Activated CD4-positive, alpha-beta memory T cell treated with anti-CD3 and anti-CD28 coated beads, Interleukin-2, amount 10 ng/mL, durations not matched to agents 7 days and 5 days (primary cell): ENCODE measurements at regions not wholly inside any gene's neighbourhood (a gene's known extent, or its start where the extent isn't known, plus 50 kb on each side); places are given as distances from the start of the nearest gene placed in this dataset.
A peak's percentile ranks its signal among the peaks of the same experiment; 100 is the strongest.

Experiments used
- CTCF ChIA-PET: fragments of 350-600 bp; sonication (Branson Sonifier 250); formaldehyde crosslinking; loops from one replicate; lab custom pipeline; 2021; ENCODE audit warnings: antibody characterized with exemption, inconsistent platforms; lab: Charles Lee
- POLR2A ChIA-PET: fragments of 350-600 bp; sonication (Branson Sonifier 250); formaldehyde crosslinking; loops from one replicate; lab custom pipeline; 2021; ENCODE audit warnings: antibody characterized with exemption; lab: Charles Lee
- DNase-seq: peaks from one replicate; pipeline ENCODE4 v3.0.0-alpha.2; 2020
- H3K27ac Mint-ChIP-seq: one replicate; pipeline ENCODE4 v1.8.0; 2021; ENCODE audit warnings: mild to moderate bottlenecking, mixed read lengths
- H3K27me3 Mint-ChIP-seq: one replicate; pipeline ENCODE4 v1.8.0; 2021; ENCODE audit warnings: mixed read lengths
- H3K36me3 Mint-ChIP-seq: one replicate; pipeline ENCODE4 v1.8.0; 2021; ENCODE audit warnings: low read depth, mixed read lengths
- H3K4me1 Mint-ChIP-seq: one replicate; pipeline ENCODE4 v1.8.0; 2021; ENCODE audit warnings: mixed read lengths
- H3K4me3 Mint-ChIP-seq: one replicate; pipeline ENCODE4 v1.8.0; 2021; ENCODE audit warnings: mild to moderate bottlenecking, mixed read lengths
- H3K9me3 Mint-ChIP-seq: one replicate; pipeline ENCODE4 v1.8.0; 2021; ENCODE audit warnings: mixed read lengths

DNA sequence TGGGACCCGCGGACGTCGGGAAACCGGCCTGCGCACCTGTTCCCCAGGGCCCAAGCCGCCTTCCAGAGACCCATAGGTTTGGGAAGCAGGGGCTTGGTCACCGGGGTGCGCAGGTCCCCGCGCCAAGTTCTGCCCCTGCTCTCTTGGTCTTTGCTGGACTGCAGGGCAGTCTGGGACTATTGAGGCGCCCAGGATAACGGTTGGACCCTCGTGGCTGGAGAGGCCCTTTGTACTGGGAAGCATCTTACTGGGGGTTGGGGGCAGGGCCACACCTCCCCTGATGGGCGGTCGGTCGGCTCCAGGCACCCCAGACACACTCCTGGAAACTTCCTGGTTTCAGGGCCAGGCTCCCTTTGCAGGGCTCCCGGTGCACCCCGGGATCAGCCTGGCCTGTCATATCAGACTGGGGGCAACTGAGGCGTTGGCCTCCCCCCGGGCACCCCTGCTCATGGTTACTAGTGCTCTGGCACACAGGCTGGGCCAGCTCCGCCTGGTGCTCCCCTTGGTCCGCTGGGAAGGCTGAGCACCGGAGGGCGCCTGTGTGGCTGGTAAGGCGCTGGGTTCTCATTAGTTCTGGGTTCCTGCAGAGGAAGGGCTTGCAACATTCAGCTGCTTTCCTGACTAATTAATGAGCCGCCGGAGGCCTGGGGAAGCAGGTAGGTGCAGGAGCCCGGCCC lies 1250.5 kb downstream of the BRD1 start:
- no peak for DNase-seq
- CTCF ChIA-PET, result no interaction called here
- POLR2A ChIA-PET, result no interaction called here

GRCh38 chr22:48576333-48577013 lies 1251.2 kb downstream of the BRD1 start:
- Mint-ChIP-seq H3K27me3 (peaks cover 20% of the 10 kb centered on the region), H3K9me3 (peaks cover 7% of the 10 kb centered on the region), H3K4me3 (no peak overlapping the region), H3K27ac (no peak overlapping the region), H3K36me3 (peaks cover 3% of the 10 kb centered on the region), H3K4me1 (peaks cover 2% of the 10 kb centered on the region)
- CTCF ChIA-PET, result no interaction called here
- DNase-seq, result no peak
- POLR2A ChIA-PET, result no interaction called here

More for the DNA sequence above, 1250.5 kb downstream of the BRD1 start:
- H3K27ac Mint-ChIP-seq, result no peak overlapping the region
- peaks cover 2% of the 10 kb centered on the region for H3K4me1 Mint-ChIP-seq
- peaks cover 2% of the 10 kb centered on the region for H3K9me3 Mint-ChIP-seq
- no peaks in the 10 kb centered on the region for H3K36me3 Mint-ChIP-seq
- peaks cover 20% of the 10 kb centered on the region for H3K27me3 Mint-ChIP-seq
- H3K4me3 Mint-ChIP-seq, result no peak overlapping the region

DNA sequence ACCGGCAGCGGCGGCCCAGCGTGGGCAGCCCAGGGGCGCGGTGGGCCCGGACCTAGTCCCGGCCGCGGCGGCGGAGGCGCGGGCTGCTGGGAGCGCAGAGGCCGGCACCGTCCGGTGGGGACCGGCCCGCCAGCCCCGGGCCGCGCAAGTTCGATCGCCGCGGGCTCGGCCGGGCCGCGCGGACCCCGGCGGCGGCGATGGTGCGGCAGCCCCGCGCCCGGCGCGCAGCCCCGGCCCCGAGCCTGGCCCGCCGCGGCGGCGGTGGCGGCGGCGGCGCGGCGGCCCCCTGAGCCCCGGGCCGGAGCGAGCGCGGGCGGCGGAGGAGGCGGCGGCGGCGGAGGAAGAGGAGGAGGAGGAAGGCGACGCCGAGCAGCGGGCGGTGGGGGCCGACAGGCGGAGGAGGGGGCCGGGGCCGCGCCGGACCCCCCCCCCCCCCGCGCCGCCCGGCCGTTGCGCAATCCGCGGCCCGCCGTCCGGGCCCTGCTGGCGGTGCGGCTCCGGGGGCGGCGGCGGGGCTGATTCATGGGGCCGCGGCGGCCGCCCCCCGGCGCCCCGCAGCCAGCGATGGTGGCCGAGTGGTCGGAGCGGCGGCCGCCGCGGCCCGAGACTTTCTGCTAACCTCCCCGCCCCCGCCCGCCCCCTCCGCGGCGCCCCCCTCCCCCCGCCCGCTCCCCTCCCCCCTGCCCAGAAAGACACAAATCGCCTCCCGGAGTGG lies 1251.9 kb downstream of the BRD1 start:
- no peak for DNase-seq
- Mint-ChIP-seq H3K4me1 (peaks cover 2% of the 10 kb centered on the region), H3K36me3 (peaks cover 3% of the 10 kb centered on the region), H3K27me3 (peaks cover 20% of the 10 kb centered on the region), H3K4me3 (no peak overlapping the region), H3K9me3 (peaks cover 11% of the 10 kb centered on the region), H3K27ac (no peak overlapping the region)
- CTCF ChIA-PET, result no interaction called here
- POLR2A ChIA-PET, result no interaction called here

DNA sequence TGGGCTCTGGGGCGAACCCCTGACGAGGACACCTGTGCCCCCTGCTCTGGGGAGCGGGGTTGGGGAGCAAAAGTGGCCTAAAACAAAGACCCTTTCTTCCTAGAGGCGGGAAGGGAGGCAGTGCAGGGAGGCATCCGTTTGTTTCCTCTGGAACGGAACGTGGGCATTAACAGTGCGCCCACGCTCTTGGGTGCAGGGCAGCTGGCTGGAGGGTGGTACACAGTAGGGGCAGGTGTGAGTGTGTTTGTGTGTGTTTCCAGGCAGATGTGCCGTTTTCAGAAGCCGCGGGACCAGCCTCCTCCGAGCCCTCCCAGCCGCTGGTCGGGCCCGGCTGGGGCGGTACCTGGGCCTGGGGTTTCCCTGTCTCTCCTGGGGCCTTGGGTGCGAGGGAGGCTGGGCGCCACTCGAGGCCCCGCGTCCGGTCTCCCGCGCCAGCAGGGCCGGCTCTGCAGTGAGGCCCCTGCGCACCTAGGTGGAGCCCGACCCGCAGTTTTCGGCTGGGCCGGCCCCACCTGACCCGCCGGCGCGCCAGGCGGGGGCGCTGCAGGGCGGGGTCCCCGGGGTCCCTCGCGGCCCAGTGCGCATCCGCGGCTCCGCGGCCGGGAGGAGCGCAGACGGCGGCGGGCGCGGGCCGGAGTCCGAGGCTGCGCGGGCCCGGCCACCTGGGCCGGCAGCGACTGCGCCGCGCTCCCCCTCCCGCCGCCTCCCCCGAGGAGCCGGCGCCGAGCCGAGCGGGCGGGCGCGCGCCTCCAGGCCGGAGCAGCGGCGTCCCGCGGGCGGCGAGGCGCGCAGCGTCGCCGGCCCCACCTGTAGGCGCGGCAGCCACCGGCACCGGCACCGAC lies 1252.7 kb downstream of the BRD1 start:
- CTCF ChIA-PET, result no interaction called here
- Mint-ChIP-seq H3K9me3 (peaks cover 19% of the 10 kb centered on the region), H3K36me3 (peaks cover 3% of the 10 kb centered on the region), H3K27me3 (peaks cover 20% of the 10 kb centered on the region), H3K4me3 (no peak overlapping the region), H3K4me1 (peaks cover 2% of the 10 kb centered on the region), H3K27ac (peak overlapping the region; percentile 60)
- no peak for DNase-seq
- POLR2A ChIA-PET, result no interaction called here

DNA sequence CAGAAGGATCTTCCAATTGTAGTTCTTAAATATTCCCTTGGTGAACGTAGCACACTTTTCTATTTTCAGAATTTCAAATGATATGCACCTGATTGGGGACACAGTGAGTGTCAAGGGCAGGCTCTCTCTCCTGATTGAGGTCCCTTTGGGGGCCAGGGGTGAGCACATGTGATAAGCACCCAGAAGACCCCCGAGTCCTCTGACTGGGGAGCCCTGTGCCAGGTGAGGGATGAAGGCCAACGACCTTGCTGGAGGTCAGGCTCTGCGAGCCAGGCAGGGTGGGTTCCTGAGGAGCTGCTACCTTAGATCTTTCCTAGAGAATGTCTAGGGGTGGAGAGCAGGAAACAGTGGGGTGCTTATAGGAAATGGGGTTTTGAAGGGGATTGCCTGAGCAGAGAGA lies 1253.9 kb downstream of the BRD1 start:
- Mint-ChIP-seq H3K36me3 (peaks cover 3% of the 10 kb centered on the region), H3K4me1 (peaks cover 2% of the 10 kb centered on the region)

DNA sequence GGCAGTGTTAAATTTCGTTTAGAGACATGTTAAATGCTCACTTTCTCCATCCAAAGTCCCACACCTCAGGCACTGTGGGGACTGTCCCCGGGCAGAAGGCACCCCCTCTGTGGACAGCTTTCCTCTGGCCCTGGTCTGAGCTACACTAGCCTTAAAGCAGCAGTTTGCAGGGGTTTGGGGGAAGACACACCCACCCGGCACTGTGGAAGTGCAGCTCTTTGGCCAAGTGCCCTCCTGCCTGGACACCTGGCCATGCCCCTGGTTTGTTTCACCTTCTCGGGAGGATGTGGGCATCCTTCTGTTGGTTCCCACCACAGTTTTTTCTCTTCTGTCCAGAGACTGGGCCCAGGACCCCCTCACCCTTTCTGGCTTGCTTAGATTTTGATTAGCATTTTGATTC lies 1254.7 kb downstream of the BRD1 start:
- Mint-ChIP-seq H3K9me3 (peaks cover 21% of the 10 kb centered on the region), H3K27me3 (peaks cover 20% of the 10 kb centered on the region), H3K36me3 (peaks cover 3% of the 10 kb centered on the region), H3K4me3 (no peak overlapping the region), H3K27ac (no peak overlapping the region), H3K4me1 (peaks cover 2% of the 10 kb centered on the region)
- CTCF ChIA-PET, result no interaction called here
- no peak for DNase-seq
- POLR2A ChIA-PET, result no interaction called here

More for the DNA sequence above, 1253.9 kb downstream of the BRD1 start:
- ChIA-PET POLR2A (no interaction called here), CTCF (no interaction called here)
- H3K9me3 Mint-ChIP-seq, result peaks cover 21% of the 10 kb centered on the region
- peaks cover 20% of the 10 kb centered on the region for H3K27me3 Mint-ChIP-seq
- no peak for DNase-seq
- no peak overlapping the region for H3K27ac Mint-ChIP-seq
- H3K4me3 Mint-ChIP-seq, result no peak overlapping the region

- Mint-ChIP-seq H3K4me3 (no peak overlapping the region), H3K9me3 (peaks cover 21% of the 10 kb centered on the region), H3K4me1 (peaks cover 8% of the 10 kb centered on the region), H3K27me3 (peaks cover 19% of the 10 kb centered on the region), H3K36me3 (peaks cover 3% of the 10 kb centered on the region), H3K27ac (no peak overlapping the region)
- POLR2A ChIA-PET, result no interaction called here
- CTCF ChIA-PET, result no interaction called here
- DNase-seq, result no peak
These were observed 1256.8 kb downstream of the BRD1 start for GRCh38 chr22:48570912-48571311.

DNA sequence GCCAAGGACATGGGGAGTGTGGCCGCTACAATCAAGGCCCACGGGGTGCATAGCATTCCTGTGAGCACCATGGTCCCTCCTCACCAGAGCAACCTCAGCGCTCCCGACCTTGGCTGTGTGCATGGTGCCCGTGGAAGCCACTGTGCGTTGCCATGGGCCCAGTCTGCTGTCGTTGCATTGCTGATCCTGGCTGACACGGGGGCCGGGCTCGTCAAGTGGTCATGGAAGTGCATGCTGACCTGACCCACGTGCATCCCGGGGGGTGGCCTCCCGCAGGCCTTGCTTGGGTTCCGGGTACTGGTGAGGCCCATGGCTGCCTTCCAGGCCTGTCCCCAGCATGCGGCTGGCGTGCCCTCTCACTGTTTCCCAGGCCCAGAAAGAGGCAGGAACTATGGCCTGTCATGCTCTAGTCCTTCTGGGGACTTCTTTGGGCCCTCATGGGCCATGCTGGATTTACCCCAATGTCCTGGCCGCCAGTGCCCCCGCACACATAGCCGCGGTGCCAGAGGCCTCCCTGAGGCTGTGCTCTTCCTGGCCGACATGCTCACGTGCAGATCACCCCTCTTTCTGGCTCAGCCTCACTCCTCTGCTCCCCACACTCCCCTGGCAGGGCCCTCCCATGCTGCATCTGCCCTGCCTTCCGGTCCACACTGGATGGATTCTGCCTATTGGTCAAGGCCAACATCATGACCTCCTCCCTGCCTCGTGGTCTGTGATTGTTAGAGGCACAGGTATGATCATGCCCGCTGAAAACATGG lies 1258.0 kb downstream of the BRD1 start:
- Mint-ChIP-seq H3K4me3 (no peak overlapping the region), H3K9me3 (peaks cover 21% of the 10 kb centered on the region), H3K27me3 (peaks cover 17% of the 10 kb centered on the region), H3K36me3 (peaks cover 3% of the 10 kb centered on the region), H3K4me1 (peaks cover 6% of the 10 kb centered on the region), H3K27ac (no peak overlapping the region)
- ChIA-PET POLR2A (no interaction called here), CTCF (no interaction called here)
- DNase-seq, result no peak

GRCh38 chr22:48568736-48569330 lies 1258.8 kb downstream of the BRD1 start:
- Mint-ChIP-seq H3K36me3 (peaks cover 3% of the 10 kb centered on the region), H3K9me3 (peaks cover 21% of the 10 kb centered on the region), H3K4me1 (peaks cover 6% of the 10 kb centered on the region), H3K27me3 (peaks cover 9% of the 10 kb centered on the region), H3K4me3 (no peak overlapping the region), H3K27ac (no peak overlapping the region)
- no peak for DNase-seq
- ChIA-PET CTCF (no interaction called here), POLR2A (no interaction called here)

GRCh38 chr22:48567213-48567975 lies 1260.3 kb downstream of the BRD1 start:
- Mint-ChIP-seq H3K4me3 (no peak overlapping the region), H3K9me3 (peaks cover 19% of the 10 kb centered on the region), H3K27ac (no peak overlapping the region), H3K27me3 (peaks cover 6% of the 10 kb centered on the region), H3K36me3 (peaks cover 3% of the 10 kb centered on the region), H3K4me1 (peaks cover 6% of the 10 kb centered on the region)
- no peak for DNase-seq
- POLR2A ChIA-PET, result no interaction called here
- CTCF ChIA-PET, result no interaction called here

DNA sequence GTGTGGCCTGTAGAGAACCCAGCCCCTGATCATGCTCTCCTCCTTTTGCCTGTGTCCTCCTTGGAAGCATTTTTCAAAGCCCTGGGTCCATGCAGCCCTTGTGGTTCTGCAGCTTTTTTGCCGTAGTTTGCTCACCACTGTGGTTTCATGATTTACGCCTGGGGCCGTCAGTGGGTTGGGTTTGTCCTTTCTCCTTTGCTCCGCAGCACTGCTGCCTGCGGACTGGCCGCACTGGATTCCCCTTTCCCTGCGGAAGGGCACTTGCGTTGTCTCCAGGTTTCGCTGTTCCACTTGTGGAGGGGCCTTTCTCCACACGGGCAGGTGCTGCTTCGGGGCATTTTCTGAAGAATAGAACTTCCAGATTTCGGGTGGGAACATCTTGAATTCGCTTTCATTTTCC lies 1260.9 kb downstream of the BRD1 start:
- no peak overlapping the region for H3K4me3 Mint-ChIP-seq
- no peak overlapping the region for H3K27ac Mint-ChIP-seq
- peaks cover 6% of the 10 kb centered on the region for H3K4me1 Mint-ChIP-seq
- CTCF ChIA-PET, result no interaction called here
- H3K27me3 Mint-ChIP-seq, result peaks cover 6% of the 10 kb centered on the region
- POLR2A ChIA-PET, result no interaction called here
- H3K36me3 Mint-ChIP-seq, result peaks cover 2% of the 10 kb centered on the region
- H3K9me3 Mint-ChIP-seq, result peaks cover 16% of the 10 kb centered on the region
- DNase-seq, result no peak
